ENCODE measurements at regions not wholly inside any gene's neighbourhood (a gene's known extent, or its start where the extent isn't known, plus 50 kb on each side); places are given as distances from the start of the nearest gene placed in this dataset.
A peak's percentile ranks its signal among the peaks of the same experiment; 100 is the strongest.
"Not testable (repeated sequence)": the region's sequence is repeated elsewhere in the genome, so short reads cannot be mapped to it uniquely, and the experiment has no call there.

DNA sequence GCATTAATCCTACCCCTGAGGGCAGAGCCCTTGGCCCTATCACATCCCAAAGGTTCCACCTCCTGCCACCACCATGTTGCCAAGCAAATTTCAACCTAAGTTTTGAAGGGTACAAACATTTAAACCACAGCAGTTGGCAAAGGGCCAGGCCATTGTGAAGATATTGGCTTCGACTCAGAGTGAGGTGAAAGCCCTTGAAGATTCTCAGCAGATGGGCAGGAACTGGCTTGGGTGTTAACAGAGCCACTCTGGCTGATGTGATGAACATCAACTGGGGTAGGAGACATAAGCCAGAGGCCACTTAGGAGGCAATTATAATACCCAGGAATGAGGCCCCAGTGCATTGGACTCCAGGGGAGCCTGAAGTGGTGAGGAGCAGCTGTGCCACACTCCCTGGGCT, 207.7 kb upstream of the KAZN start:
- DNase-seq (no peak), ATAC-seq (no peak)
- H3K9me3 Mint-ChIP-seq = peaks cover 0 to 15% of the 10 kb centered on the region in 2 donors
- H3K27ac Mint-ChIP-seq = no peak overlapping the region
- H3K4me3 Mint-ChIP-seq = no peak overlapping the region
- H3K27me3 Mint-ChIP-seq = no peaks in the 10 kb centered on the region
- no peaks in the 10 kb centered on the region for H3K4me1 Mint-ChIP-seq

DNA sequence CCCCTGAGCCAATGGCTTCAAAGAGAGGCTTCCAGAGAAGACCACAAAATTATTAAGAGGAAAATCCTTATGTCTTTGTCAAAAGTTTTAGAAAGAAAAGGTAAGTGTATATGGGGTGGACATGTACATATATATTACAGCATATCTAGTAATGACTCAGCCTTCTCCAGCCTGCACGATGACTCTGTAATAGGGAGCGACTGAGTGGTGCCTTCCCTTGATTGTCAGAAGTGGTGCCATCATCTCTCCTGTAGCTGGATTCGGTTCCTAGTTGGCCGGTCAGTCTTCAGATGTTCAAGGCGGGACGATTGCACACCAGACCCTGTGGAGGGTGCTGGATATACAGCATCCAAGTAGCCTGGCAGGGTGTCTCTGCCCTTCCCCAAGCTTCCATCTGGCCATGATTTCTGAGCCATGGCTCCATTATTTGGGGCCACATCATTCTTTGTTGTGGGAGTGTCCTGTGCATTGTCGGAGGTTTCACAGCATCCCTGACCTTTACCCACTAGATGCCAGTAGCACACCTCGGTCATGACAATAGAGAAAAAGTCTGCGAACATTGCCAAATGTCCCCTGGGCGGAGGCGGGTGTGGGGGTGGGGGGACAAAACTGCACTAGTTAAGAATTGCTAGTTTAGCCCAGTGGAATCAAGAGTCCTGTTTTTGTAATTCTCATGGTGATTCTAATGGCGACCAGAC, 206.2 kb upstream of the KAZN start:
- H3K4me3 Mint-ChIP-seq = no peak overlapping the region
- no peak for DNase-seq
- peaks cover 0 to 9% of the 10 kb centered on the region in 2 donors for H3K9me3 Mint-ChIP-seq
- no peaks in the 10 kb centered on the region for H3K4me1 Mint-ChIP-seq
- no peak for ATAC-seq
- no peak overlapping the region for H3K27ac Mint-ChIP-seq
- no peaks in the 10 kb centered on the region for H3K27me3 Mint-ChIP-seq

DNA sequence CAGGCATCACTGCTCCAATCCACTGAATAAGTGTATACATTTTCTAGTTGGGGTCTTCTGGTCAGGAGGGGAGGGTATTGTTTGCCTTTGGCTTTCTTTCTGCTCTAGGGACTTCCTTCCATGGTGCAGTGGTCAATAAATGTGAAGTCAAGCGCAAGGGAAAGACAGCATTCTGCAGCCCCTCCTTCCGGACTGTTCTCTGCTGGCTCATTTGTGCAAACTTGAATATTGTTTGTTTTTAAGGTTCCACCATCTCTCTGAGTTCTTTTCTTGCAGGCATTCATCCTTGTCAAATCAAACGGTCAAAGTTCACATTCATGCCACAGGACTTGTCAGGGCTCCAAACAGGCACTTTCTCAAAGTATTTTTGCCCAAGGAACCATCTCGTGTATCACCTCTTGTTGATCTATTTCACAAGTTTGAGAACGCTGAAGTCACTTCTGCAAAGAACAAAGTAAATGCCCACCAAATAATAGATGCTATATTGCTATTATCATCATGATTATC, 205.6 kb upstream of the KAZN start:
- H3K9me3 Mint-ChIP-seq = peaks cover 0 to 8% of the 10 kb centered on the region in 2 donors
- H3K4me1 Mint-ChIP-seq = no peaks in the 10 kb centered on the region
- no peak overlapping the region for H3K4me3 Mint-ChIP-seq
- H3K27ac Mint-ChIP-seq = no peak overlapping the region
- H3K27me3 Mint-ChIP-seq = no peaks in the 10 kb centered on the region
- no peak for ATAC-seq
- no peak for DNase-seq

DNA sequence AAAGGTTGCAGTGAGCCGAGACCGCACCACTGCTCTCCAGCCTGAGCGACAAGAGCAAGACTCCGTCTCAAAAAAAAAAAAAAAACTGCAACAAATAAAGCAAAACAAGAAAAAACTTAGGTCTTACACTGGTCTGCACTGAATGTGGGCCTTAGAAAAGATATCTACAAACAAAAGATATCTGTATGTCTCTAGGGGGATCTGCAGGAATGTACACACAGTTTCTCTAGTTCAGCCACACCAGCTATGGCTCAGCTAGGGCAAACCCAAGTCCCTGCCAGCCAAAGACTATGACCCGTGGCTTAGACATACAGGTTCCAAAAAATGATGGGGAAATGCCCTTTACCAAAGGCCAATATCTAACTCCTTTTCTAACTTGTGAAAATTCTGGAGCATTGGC, 202.4 kb upstream of the KAZN start:
- H3K4me1 Mint-ChIP-seq = no peaks in the 10 kb centered on the region
- no peaks in the 10 kb centered on the region for H3K9me3 Mint-ChIP-seq
- no peaks in the 10 kb centered on the region for H3K27me3 Mint-ChIP-seq
- no peak overlapping the region for H3K4me3 Mint-ChIP-seq
- H3K27ac Mint-ChIP-seq = no peak overlapping the region
- DNase-seq (no peak), ATAC-seq (no peak)

DNA sequence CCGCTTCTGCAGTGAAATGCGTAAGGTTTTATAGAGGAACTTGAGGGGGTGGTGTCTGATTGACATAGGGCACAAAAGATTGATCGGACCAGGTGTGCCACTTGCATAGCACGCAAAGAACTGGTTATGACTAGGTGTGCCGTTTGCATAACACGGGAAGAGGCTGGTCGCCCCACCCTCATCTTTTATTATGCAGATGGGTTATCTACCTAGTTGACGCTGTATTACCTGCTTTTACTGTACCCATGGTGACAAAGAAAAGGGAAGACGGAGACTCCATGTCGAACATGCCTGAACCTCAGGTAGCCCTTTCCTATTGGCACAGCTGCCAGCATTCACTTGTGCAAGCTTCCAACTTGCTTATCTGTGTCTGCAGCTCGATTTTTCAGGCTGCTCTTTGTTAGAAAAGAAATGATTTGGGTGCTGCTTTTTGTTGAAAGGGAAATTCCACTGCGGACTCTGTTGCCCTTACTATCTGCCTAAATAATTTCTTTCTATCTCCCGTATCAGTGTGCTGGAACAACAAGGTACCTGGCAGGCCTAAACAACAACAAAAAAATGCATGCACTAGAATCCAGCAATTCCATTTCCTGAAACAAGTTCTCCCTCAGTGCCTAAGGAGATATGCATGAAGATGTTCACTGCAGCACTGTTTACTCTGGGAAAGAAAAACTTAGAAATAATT, 194.4 kb upstream of the KAZN start:
- Mint-ChIP-seq H3K27ac (no peak overlapping the region), H3K9me3 (no peaks in the 10 kb centered on the region), H3K27me3 (no peaks in the 10 kb centered on the region), H3K4me1 (no peaks in the 10 kb centered on the region), H3K4me3 (no peak overlapping the region)
- ATAC-seq (no peak), DNase-seq (no peak)

DNA sequence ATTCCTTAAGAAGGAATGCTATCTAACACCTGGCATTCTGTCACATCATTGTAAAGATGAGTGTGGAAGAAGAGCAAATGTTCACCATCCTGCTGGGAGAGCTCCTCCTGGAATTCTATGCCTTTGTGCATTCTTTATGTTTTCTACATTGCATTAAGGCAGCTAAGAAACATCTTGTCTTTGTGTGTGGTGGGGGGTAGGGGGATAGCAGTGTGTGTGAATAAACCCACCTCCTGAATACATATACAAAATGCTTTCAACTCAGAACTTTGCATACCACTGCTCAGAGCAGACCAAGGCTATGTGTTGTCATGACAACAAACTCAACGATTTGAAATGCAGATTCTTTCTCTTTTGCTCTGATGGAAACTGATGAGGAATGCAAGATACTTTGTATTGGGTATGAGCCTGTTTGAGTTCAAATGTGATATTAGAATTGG, 193.6 kb upstream of the KAZN start:
- Mint-ChIP-seq H3K27ac (no peak overlapping the region), H3K4me1 (no peaks in the 10 kb centered on the region), H3K27me3 (no peaks in the 10 kb centered on the region), H3K9me3 (no peaks in the 10 kb centered on the region), H3K4me3 (no peak overlapping the region)
- DNase-seq (no peak), ATAC-seq (no peak)

DNA sequence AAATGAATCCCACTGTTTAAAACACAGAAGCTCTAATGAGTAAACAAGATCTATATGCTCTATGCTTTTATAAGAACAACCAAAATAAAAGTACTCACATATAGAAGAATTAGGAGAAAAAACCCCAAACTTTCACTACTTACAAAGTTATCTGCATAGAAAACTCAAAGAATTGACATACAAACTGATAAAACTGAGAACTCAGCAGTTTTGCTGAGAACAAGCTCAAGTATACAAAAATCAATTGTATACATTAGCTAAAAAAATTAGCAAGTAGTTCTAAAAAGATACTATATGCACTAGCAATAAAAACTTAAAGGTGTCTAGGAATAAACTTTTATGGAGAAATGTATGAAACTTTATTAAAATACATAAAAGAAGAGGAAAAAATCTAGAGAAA, 186.2 kb upstream of the KAZN start:
- Mint-ChIP-seq H3K9me3 (no peaks in the 10 kb centered on the region), H3K4me1 (no peaks in the 10 kb centered on the region), H3K4me3 (no peak overlapping the region), H3K27ac (no peak overlapping the region), H3K27me3 (peaks cover 9% of the 10 kb centered on the region)
- no peak for ATAC-seq
- no peak for DNase-seq

DNA sequence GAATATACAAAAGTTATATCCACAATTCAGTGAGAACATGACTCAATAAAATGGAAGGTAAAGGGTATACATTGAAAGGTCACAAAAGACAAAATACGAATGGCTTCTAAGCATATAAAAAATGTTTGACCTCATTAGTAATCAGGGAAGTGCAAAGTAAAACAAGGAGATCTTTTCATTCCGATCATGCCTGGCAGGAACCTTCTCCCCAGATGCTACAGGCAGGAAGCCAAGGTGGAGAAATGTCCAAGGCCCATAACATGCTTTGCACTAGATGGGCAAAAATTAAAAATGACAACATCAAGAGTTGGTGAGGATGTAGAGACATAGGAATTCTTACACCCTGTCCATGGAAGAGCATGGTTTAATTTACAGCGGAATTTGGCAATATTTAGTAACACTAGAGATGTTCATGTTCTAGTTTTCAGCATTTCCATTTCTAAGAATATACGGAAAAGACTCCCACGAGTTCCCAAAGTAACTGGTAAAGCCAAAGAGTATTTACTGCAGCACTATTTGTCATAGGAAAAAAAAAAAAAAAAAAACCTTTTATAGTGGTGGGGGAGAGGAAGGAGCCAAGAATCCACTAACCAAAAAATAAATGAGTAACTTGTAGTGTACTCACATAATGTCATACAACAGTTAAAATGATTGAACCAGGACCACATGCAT, 184.5 kb upstream of the KAZN start:
- no peak for DNase-seq
- Mint-ChIP-seq H3K27ac (no peak overlapping the region), H3K9me3 (no peaks in the 10 kb centered on the region), H3K27me3 (peaks cover 9% of the 10 kb centered on the region), H3K4me1 (no peaks in the 10 kb centered on the region), H3K4me3 (no peak overlapping the region)
- no peak for ATAC-seq

DNA sequence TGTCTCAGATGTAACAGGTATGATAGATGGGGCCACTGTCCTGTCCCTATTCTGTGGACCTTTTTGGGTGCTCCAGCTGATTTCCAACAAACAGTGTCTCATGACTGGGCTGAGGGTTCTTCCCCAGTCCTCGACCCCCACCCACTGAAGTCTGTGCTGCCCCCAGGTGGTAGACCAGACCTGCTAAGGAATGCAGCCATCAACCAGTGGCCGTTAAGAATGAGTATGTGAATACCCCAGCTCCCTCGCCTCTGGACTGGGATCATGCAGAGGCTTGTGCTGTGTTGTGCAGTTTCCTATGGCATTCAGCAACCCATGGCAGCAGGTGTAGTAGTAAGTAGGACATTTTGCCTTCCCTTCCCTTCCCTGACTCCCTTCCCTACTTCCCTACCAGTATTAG, 183.1 kb upstream of the KAZN start:
- DNase-seq = no peak
- ATAC-seq = no peak
- H3K27me3 Mint-ChIP-seq = peaks cover 5% of the 10 kb centered on the region

DNA sequence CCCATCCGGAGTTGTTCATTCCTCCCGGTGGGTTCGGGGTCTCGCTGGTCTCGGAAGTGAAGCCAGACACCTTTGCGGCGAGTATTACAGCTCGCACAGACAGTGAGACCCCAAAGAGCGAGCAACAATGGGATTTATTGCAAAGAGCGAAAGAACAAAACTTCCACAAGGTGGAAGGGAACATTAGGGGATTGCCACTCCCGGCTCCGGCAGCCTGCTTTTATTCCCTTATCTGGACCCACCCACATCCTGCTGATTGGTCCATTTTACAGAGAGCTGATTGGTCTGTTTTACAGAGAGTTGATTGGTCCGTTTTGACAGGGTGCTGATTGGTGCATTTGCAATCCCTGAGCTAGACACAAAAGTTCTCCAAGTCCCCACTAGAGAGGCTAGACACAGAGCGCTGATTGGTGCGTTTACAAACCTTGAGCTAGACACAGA, 178.7 kb upstream of the KAZN start:
- H3K4me3 Mint-ChIP-seq, H3K27me3 Mint-ChIP-seq, DNase-seq, H3K27ac Mint-ChIP-seq, ATAC-seq, H3K9me3 Mint-ChIP-seq, H3K4me1 Mint-ChIP-seq: not testable (repeated sequence)

More for the DNA sequence above, 183.1 kb upstream of the KAZN start:
- no peaks in the 10 kb centered on the region for H3K4me1 Mint-ChIP-seq
- H3K4me3 Mint-ChIP-seq = no peak overlapping the region
- no peak overlapping the region for H3K27ac Mint-ChIP-seq
- no peaks in the 10 kb centered on the region for H3K9me3 Mint-ChIP-seq

DNA sequence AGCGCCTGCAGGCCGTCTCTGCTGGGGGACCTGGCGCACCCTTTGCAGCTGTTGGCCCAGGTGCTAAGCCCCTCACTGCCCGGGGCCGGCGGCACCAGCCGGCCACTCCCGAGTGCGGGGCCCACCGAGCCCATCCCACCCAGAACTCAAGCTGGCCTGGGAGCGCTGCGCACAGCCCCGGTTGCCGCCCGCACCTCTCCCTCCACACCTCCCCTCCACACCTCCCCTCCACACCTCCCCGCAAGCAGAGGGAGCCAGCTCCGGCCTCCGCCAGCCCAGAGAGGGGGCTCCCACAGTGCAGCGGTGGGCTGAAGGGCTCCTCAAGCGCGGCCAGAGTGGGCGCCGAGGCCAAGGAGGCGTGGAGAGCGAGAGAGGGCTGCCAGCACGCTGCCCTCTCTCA, 177.8 kb upstream of the KAZN start:
- H3K27me3 Mint-ChIP-seq = no peaks in the 10 kb centered on the region
- H3K27ac Mint-ChIP-seq = no peak overlapping the region
- H3K4me1 Mint-ChIP-seq = no peaks in the 10 kb centered on the region
- DNase-seq = no peak
- no peaks in the 10 kb centered on the region for H3K9me3 Mint-ChIP-seq
- ATAC-seq = no peak
- no peak overlapping the region for H3K4me3 Mint-ChIP-seq

DNA sequence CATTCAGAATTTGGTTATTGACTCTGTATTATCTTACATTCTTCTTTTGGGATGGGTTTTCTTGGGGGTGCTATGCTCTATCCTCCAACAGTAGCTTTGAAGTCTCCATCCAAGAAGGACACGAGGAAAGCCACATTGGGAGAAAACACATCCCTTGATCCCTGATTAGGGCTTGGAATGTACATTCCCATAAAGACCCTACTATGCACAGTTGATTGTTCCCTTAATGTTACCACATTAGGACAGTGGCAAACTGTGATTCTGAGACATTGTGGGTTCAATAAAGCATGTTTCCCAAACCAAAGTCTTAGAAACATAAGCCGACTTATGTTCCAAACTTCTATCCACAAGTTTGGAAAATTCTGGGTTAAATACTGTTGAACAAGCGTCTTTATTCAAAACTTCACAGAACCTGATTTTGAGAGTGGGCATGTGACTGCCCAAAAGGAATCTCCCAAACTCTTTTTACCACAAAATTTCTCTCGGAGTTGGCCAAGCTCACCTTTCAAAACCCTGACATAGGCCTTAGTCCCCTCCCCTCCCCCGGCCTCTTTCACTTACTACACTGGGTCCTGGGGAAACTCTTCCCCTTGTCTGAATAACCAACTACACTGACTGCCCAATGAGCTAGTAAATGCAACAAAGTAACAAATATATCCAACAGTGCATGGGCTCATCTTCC, 177.0 kb upstream of the KAZN start:
- no peaks in the 10 kb centered on the region for H3K27me3 Mint-ChIP-seq
- no peaks in the 10 kb centered on the region for H3K9me3 Mint-ChIP-seq
- H3K4me1 Mint-ChIP-seq = no peaks in the 10 kb centered on the region
- H3K4me3 Mint-ChIP-seq = no peak overlapping the region
- H3K27ac Mint-ChIP-seq = no peak overlapping the region
- DNase-seq (no peak), ATAC-seq (no peak)

DNA sequence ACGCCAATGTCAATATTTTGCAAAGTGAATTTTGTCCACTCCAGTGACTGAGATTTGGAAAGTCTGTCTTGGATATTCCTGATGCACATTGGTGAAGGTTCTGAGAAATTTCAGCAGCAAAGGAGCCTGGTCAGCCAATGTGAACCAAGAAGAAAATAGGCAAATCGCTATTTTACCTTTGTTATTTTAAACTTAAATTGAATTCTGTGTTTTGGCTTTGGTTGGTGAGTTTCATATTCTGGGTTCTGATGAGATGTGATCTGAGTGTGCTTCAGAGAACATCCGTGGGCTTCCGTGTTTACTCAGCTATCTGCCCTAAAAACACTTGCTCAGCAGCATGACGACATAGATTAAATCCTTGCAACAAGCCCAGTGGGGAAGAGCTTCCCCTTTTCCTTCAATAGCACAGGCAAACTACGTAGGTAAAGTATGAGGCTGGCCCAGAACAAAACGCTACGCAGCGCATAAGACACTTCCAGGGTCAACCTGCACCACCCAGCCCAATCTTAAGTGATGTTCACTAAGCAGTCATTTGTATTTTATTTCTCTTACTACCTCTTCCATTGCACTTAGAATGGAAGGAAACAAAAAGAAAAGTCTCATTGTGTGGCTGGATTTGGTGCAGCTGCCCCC, 176.4 kb upstream of the KAZN start:
- ATAC-seq = no peak
- Mint-ChIP-seq H3K4me3 (no peak overlapping the region), H3K9me3 (no peaks in the 10 kb centered on the region), H3K4me1 (no peaks in the 10 kb centered on the region), H3K27me3 (no peaks in the 10 kb centered on the region), H3K27ac (peak overlapping the region in 1 of 2 donors; percentile 74)
- no peak for DNase-seq

DNA sequence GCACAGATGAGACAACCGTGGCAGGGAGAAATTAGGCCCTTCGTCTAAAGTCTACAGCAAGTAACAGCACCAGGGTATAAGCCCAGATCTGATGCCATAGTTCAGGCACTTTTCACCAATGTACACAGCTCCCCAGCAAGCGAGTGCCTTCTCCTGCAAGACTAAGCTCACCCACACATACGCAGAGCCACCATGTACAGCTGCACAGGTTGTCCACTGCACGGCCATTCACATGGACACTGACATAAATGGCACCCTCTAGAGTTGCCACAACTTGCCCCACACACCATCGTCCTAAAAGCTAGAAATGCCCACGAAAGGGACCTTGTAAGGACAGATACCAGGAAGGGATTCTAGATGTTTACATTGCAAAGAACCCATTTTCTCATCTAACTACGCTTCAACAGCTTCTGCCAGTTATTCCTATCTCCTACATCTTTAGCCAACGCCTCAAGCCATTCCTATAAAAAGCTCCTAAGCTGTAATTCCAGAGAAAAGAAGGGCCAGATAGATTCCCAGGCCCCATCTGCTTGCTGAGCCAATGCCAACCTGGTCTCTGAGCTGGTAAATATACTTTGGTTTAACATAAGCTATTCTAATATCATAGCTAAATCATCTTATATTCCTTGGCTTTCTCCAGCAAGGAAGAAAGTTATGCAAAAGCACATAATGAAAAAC, 174.0 kb upstream of the KAZN start:
- no peak for ATAC-seq
- Mint-ChIP-seq H3K27ac (no peak overlapping the region), H3K9me3 (no peaks in the 10 kb centered on the region), H3K27me3 (peaks cover 4% of the 10 kb centered on the region), H3K4me1 (no peaks in the 10 kb centered on the region), H3K4me3 (no peak overlapping the region)
- no peak for DNase-seq

DNA sequence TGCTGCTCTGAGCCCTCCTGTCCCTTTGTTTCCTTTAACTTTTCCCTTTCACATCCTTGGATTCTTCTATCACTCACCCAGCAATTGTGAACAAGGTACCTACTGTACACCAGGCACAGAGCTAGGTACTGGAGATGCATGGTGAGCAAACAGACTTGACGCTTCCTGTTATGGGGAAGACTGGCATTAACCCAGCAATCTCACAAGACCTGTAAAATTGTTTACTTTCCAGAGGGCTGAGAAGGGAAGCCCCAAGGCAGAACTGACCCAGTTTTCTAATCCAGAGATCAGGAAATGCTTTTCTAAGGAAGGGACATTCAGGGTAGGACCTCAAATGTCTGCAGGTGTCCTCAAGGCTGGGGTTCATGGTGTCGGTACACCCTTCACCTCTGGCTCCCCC, 171.6 kb upstream of the KAZN start:
- no peak overlapping the region for H3K27ac Mint-ChIP-seq
- no peak overlapping the region for H3K4me3 Mint-ChIP-seq
- no peaks in the 10 kb centered on the region for H3K9me3 Mint-ChIP-seq
- no peak for DNase-seq
- no peak for ATAC-seq
- peaks cover 12% of the 10 kb centered on the region for H3K27me3 Mint-ChIP-seq
- H3K4me1 Mint-ChIP-seq = no peaks in the 10 kb centered on the region
